Suprapubic skin (tissue), 4 donors: ENCODE measurements at regions not wholly inside any gene's neighbourhood (a gene's known extent, or its start where the extent isn't known, plus 50 kb on each side); places are given as distances from the start of the nearest gene placed in this dataset.
"Not testable (repeated sequence)": the region's sequence is repeated elsewhere in the genome, so short reads cannot be mapped to it uniquely, and the experiment has no call there.

ENCODE experiments used
- DNase-seq, 2 donors: peaks; one replicate each; pipeline ENCODE4 v3.0.0-alpha.2; 2019; ENCODE audit warnings: low spot score in 2 of 2
- H3K27ac ChIP-seq: fragments of 200-600 bp; sonication (generic); one replicate; pipeline ENCODE4 v1.5.1; 2019
- H3K27me3 ChIP-seq: fragments of 200-600 bp; sonication (generic); one replicate; pipeline ENCODE4 v1.5.1; 2019
- H3K36me3 ChIP-seq: fragments of 200-600 bp; sonication (generic); one replicate; pipeline ENCODE4 v1.5.1; 2019
- H3K4me1 ChIP-seq: fragments of 200-600 bp; sonication (generic); one replicate; pipeline ENCODE4 v1.5.1; 2019
- H3K4me3 ChIP-seq: fragments of 200-600 bp; sonication (generic); one replicate; pipeline ENCODE4 v1.5.1; 2019; ENCODE audit warnings: mild to moderate bottlenecking
- H3K9me3 ChIP-seq: fragments of 200-600 bp; sonication (generic); one replicate; pipeline ENCODE4 v1.5.1; 2019
- CTCF ChIP-seq, 2 donors: fragments of 200-600 bp in 1 of 2; fragments of 450-650 bp in 1 of 2; sonication (generic) in 1 of 2; IDR thresholded peaks; one replicate each; pipeline ENCODE4 v1.5.1; 2016 to 2019; ENCODE audit warnings: antibody characterized with exemption in 2 of 2, mild to moderate bottlenecking in 1 of 2, moderate library complexity in 1 of 2
- EP300 ChIP-seq: sonication (generic); formaldehyde crosslinking; IDR thresholded peaks from one replicate; pipeline ENCODE4 v1.6.1; 2017; ENCODE audit warnings: antibody characterized with exemption
- POLR2A ChIP-seq, 2 donors: fragments of 450-650 bp; IDR thresholded peaks; one replicate each; pipeline ENCODE4 v1.6.1; 2017; ENCODE audit warnings: antibody characterized with exemption in 2 of 2, mild to moderate bottlenecking in 2 of 2, moderate library complexity in 2 of 2
- POLR2AphosphoS5 ChIP-seq, 3 donors: sonication (generic); formaldehyde crosslinking; IDR thresholded peaks; one replicate each; pipeline ENCODE4 v1.6.1; 2017; ENCODE audit warnings: antibody characterized with exemption in 3 of 3
- WGBS: methylation state at CpG from one replicate; pipeline ENCODE4 v1.1.5; 2018; 5-methylcytosine and 5-hydroxymethylcytosine counted together

GRCh38 chr15:45821390-45821789 is 186.6 kb downstream of the SQOR start:
- H3K36me3 ChIP-seq: no peaks in the 10 kb centered on the region
- no peaks in the 10 kb centered on the region for H3K4me1 ChIP-seq
- H3K27ac ChIP-seq: no peak overlapping the region
- WGBS: 65% methylated on average over 2 of the region's 3 CpGs
- H3K27me3 ChIP-seq: no peaks in the 10 kb centered on the region
- TF ChIP-seq POLR2AphosphoS5 (IDR thresholded peaks at IDR 0.05) (no peak), CTCF (IDR thresholded peaks at IDR 0.05) (no peak), EP300 (no peak)
- no peak for DNase-seq
- H3K4me3 ChIP-seq: no peak overlapping the region
- H3K9me3 ChIP-seq: no peaks in the 10 kb centered on the region

- not testable (repeated sequence) for DNase-seq, H3K27me3 ChIP-seq, H3K4me3 ChIP-seq, H3K9me3 ChIP-seq, H3K36me3 ChIP-seq, H3K27ac ChIP-seq, H3K4me1 ChIP-seq
- WGBS: 83% methylated on average over 4 of the region's 4 CpGs
Observed at GRCh38 chr15:45822968-45823367, 188.1 kb downstream of the SQOR start.

DNA sequence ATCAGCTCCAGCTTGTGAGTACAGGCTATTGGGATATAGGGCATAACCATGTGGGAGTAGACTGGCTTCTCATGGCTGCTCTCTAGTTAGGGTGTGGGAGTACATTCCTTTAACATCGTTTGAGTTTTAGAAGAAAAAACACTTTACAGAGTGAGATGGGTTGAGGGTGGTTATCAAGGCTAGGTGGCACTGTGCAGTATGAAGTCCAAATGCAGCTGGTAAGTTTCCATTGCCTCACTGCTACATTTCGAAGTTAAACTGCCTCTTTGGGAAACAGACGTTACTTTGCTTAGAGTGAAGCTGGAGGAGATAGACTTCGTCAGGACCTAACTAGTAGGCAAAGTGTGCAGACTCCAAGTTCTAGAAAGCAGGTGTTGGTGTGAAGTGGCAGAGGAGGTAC is 192.4 kb downstream of the SQOR start:
- Histone ChIP-seq H3K4me1 (no peaks in the 10 kb centered on the region), H3K9me3 (no peaks in the 10 kb centered on the region), H3K4me3 (no peak overlapping the region), H3K36me3 (no peaks in the 10 kb centered on the region), H3K27me3 (no peaks in the 10 kb centered on the region), H3K27ac (no peak overlapping the region)
- TF ChIP-seq POLR2A (IDR thresholded peaks at IDR 0.05) (no peak), POLR2AphosphoS5 (IDR thresholded peaks at IDR 0.05) (no peak)
- DNase-seq: no peak
- WGBS: 60% methylated on average over 4 of the region's 4 CpGs

- Histone ChIP-seq H3K27ac (no peak overlapping the region), H3K4me1 (no peaks in the 10 kb centered on the region), H3K27me3 (no peaks in the 10 kb centered on the region), H3K9me3 (no peaks in the 10 kb centered on the region), H3K4me3 (no peak overlapping the region), H3K36me3 (no peaks in the 10 kb centered on the region)
- WGBS: 86% methylated on average over 4 of the region's 4 CpGs
- no peak for DNase-seq
- TF ChIP-seq CTCF (IDR thresholded peaks at IDR 0.05): no peak
- no peak for TF ChIP-seq POLR2A (IDR thresholded peaks at IDR 0.05)
- TF ChIP-seq EP300: no peak
- TF ChIP-seq POLR2AphosphoS5 (IDR thresholded peaks at IDR 0.05): no peak
Observed at GRCh38 chr15:45827766-45828165, 192.9 kb downstream of the SQOR start.

DNA sequence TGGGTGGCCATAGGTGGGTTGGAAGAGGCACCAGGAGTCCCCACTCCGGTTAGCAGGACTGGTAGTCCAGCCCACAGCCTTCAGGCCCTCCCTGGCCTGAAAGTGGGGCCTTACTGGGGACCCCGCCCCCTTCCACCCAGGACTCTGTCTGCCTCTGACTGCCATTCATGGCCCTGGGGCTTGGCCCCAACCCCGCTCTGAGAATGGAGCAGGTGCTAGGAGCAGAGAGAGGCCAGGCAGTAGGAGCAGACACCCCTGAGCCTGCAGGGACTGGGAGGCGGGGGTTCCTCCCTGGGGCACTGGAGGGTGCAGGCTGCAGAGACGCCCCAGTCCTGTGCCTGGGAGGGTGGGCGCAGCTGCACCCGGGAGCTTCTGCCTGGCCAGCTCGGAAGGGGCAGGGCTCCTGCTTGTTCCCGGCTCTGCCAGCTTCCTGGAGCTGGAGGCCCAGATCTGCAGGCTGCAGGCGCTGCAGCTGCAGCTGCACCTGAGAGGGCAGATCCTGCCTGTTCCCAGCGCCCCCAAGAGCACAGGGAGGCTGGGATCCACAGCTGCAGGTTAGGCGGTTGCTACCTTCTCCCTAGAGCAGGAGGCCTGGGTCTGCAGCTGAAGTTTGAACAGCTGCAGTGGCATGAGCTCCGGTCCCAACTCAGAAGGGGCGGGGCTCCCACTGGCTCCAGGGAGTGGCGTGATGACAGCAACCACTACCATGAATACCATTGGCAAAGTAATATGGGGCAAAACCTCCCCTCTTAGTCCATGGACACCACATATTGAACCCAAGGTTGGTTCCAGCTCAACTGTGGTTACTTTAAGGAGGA is 194.7 kb downstream of the SQOR start:
- no peaks in the 10 kb centered on the region for H3K4me1 ChIP-seq
- H3K9me3 ChIP-seq: no peaks in the 10 kb centered on the region
- H3K27me3 ChIP-seq: no peaks in the 10 kb centered on the region
- no peaks in the 10 kb centered on the region for H3K36me3 ChIP-seq
- WGBS: 55% methylated on average over 6 of the region's 15 CpGs
- TF ChIP-seq POLR2A (IDR thresholded peaks at IDR 0.05) (no peak), POLR2AphosphoS5 (IDR thresholded peaks at IDR 0.05) (no peak), EP300 (no peak), CTCF (IDR thresholded peaks at IDR 0.05) (no peak)
- H3K27ac ChIP-seq: no peak overlapping the region
- no peak overlapping the region for H3K4me3 ChIP-seq
- DNase-seq: no peak

- Histone ChIP-seq H3K9me3 (no peaks in the 10 kb centered on the region), H3K27me3 (no peaks in the 10 kb centered on the region), H3K27ac (no peak overlapping the region), H3K4me1 (no peaks in the 10 kb centered on the region), H3K36me3 (no peaks in the 10 kb centered on the region), H3K4me3 (no peak overlapping the region)
- WGBS: 62% methylated on average over 6 of the region's 6 CpGs
- DNase-seq: no peak
- TF ChIP-seq POLR2A (IDR thresholded peaks at IDR 0.05) (no peak), CTCF (IDR thresholded peaks at IDR 0.05) (no peak), POLR2AphosphoS5 (IDR thresholded peaks at IDR 0.05) (no peak), EP300 (no peak)
Observed at GRCh38 chr15:45831787-45832186, 197.0 kb downstream of the SQOR start.
